IMR-90 (cell line): ENCODE measurements at regions not wholly inside any gene's neighbourhood (a gene's known extent, or its start where the extent isn't known, plus 50 kb on each side); places are given as distances from the start of the nearest gene placed in this dataset.

Experiments
- ATAC-seq: fragments of 200-7000 bp; cut with Tn5 transposase; 2 replicates; pipeline ENCODE4 v1.9.1; 2020; ENCODE audit warnings: low read depth, mild to moderate bottlenecking, moderate library complexity
- BruUV-seq: library from RNA; stranded (reverse); fragments of 400-500 nt; replicated peaks from 2 replicates; lab custom pipeline; 2021; lab: Mats Ljungman, UMichigan
- CTCF ChIA-PET: fragments of 300-600 bp; formaldehyde crosslinking; extraction: SDS; loops from one replicate; lab custom pipeline; 2021; ENCODE audit warnings: antibody characterized with exemption; lab: Yijun Ruan, JAX
- POLR2A ChIA-PET: fragments of 300-600 bp; sonication (Branson Sonifier 250); formaldehyde crosslinking; loops from one replicate; lab custom pipeline; 2022; ENCODE audit warnings: antibody characterized with exemption; ENCODE audit not compliant: unreplicated experiment; lab: Charles Lee
- DNase-seq: peaks from one replicate; pipeline ENCODE4 v3.0.0; 2013
- H2AFZ ChIP-seq: replicated peaks from 2 replicates; pipeline ENCODE3; 2013; ENCODE audit warnings: low read length, mild to moderate bottlenecking; ENCODE audit not compliant: poor library complexity
- H2AK5ac ChIP-seq: 2 replicates; pipeline ENCODE4 v1.6.1; 2013; ENCODE audit warnings: low read depth, low read length, inconsistent platforms
- H2AK9ac ChIP-seq: replicated peaks from 2 replicates; pipeline ENCODE3; 2013; ENCODE audit warnings: mild to moderate bottlenecking, low read depth, low read length, moderate library complexity; ENCODE audit not compliant: poor library complexity
- H2BK120ac ChIP-seq: 2 replicates; pipeline ENCODE4 v1.6.1; 2013; ENCODE audit warnings: low read depth, low read length, inconsistent platforms
- H2BK15ac ChIP-seq: 3 replicates; pipeline ENCODE4 v1.6.1; 2013; ENCODE audit warnings: low read depth, low read length, inconsistent platforms
- H2BK20ac ChIP-seq: 2 replicates; pipeline ENCODE4 v1.6.1; 2013; ENCODE audit warnings: low read depth, mild to moderate bottlenecking, inconsistent platforms, low read length, moderate library complexity
- H2BK5ac ChIP-seq: 2 replicates; pipeline ENCODE4 v1.6.1; 2013; ENCODE audit warnings: mild to moderate bottlenecking, low read depth, low read length, inconsistent platforms; ENCODE audit not compliant: poor library complexity, severe bottlenecking
- H3K14ac ChIP-seq: replicated peaks from 2 replicates; pipeline ENCODE4 v1.6.1; 2013; ENCODE audit warnings: low read depth, low read length, inconsistent platforms
- H3K18ac ChIP-seq: 2 replicates; pipeline ENCODE4 v1.6.1; 2013; ENCODE audit warnings: low read depth, low read length, control low read depth
- H3K23ac ChIP-seq: 2 replicates; pipeline ENCODE4 v1.6.1; 2013; ENCODE audit warnings: low read depth, low read length, inconsistent platforms
- H3K27ac ChIP-seq: 2 replicates; pipeline ENCODE4 v1.5.1; 2013; ENCODE audit warnings: mild to moderate bottlenecking, control low read depth, low read length; ENCODE audit not compliant: insufficient read depth
- H3K27me3 ChIP-seq: 2 replicates; pipeline ENCODE4 v1.6.1; 2013; ENCODE audit warnings: low read length; ENCODE audit not compliant: control insufficient read depth, insufficient read depth
- H3K36me3 ChIP-seq: 2 replicates; pipeline ENCODE4 v1.6.1; 2013; ENCODE audit warnings: low read length, mixed read lengths; ENCODE audit not compliant: control insufficient read depth, insufficient read depth
- H3K4ac ChIP-seq: 2 replicates; pipeline ENCODE4 v1.6.1; 2013; ENCODE audit warnings: low read depth, low read length, inconsistent platforms
- H3K4me1 ChIP-seq: 2 replicates; pipeline ENCODE4 v1.6.1; 2013; ENCODE audit warnings: low read length, mixed read lengths; ENCODE audit not compliant: control insufficient read depth, insufficient read depth
- H3K4me2 ChIP-seq: 2 replicates; pipeline ENCODE4 v1.6.1; 2013; ENCODE audit warnings: low read depth, mild to moderate bottlenecking, control low read depth, low read length, moderate library complexity
- H3K4me3 ChIP-seq: 2 replicates; pipeline ENCODE4 v1.5.1; 2013; ENCODE audit warnings: low read depth, mild to moderate bottlenecking, control low read depth, low read length, moderate library complexity; ENCODE audit not compliant: insufficient read depth
- H3K56ac ChIP-seq: 2 replicates; pipeline ENCODE4 v1.6.1; 2013; ENCODE audit warnings: low read length, inconsistent platforms; ENCODE audit not compliant: insufficient read depth; ENCODE audit errors: extremely low read depth
- H3K79me1 ChIP-seq, 2 experiments: 2 replicates each; pipeline ENCODE4 v1.6.1; 2013; ENCODE audit warnings: low read length in 2 of 2, inconsistent platforms in 1 of 2, low read depth in 1 of 2
- H3K9ac ChIP-seq: 2 replicates; pipeline ENCODE4 v1.6.1; 2013; ENCODE audit warnings: low read depth, low read length, control low read depth
- H3K9me1 ChIP-seq: 2 replicates; pipeline ENCODE4 v1.6.1; 2013; ENCODE audit warnings: low read length, inconsistent platforms; ENCODE audit not compliant: insufficient read depth
- H3K9me3 ChIP-seq: 2 replicates; pipeline ENCODE4 v1.6.1; 2013; ENCODE audit warnings: low read length; ENCODE audit not compliant: control insufficient read depth, insufficient read depth
- H4K20me1 ChIP-seq: 2 replicates; pipeline ENCODE4 v1.6.1; 2013; ENCODE audit warnings: low read length, inconsistent platforms; ENCODE audit not compliant: insufficient read depth
- H4K5ac ChIP-seq: 2 replicates; pipeline ENCODE4 v1.6.1; 2013; ENCODE audit warnings: mild to moderate bottlenecking, low read depth, low read length, control low read depth
- H4K8ac ChIP-seq, 2 experiments: 2 replicates each; pipeline ENCODE4 v1.6.1; 2013; ENCODE audit warnings: low read depth in 2 of 2, low read length in 2 of 2, control low read depth in 1 of 2, inconsistent platforms in 1 of 2
- H4K91ac ChIP-seq: 2 replicates; pipeline ENCODE4 v1.6.1; 2013; ENCODE audit warnings: low read depth, low read length, inconsistent platforms; ENCODE audit not compliant: insufficient read depth
- RAD21 ChIP-seq: IDR thresholded peaks from 2 replicates; pipeline ENCODE4 v1.6.1; 2012; ENCODE audit warnings: low read length, improper control_type of control experiment
- WGBS, 2 experiments: methylation state at CpG; one replicate each; pipeline versions ENCODE4 v1.1.5 to v1.1.7; 2013; ENCODE audit warnings: missing lambda C conversion rate in 2 of 2; ENCODE audit not compliant: insufficient read length in 1 of 2; ENCODE audit errors: extremely low coverage in 2 of 2; 5-methylcytosine and 5-hydroxymethylcytosine counted together
- dilution Hi-C: fragments of 300-500 bp; cut with HindIII; formaldehyde crosslinking; loops from one replicate; pipeline ENCODE4 v1.14.3; 2018; ENCODE audit warnings: low sequenced_read_pairs; ENCODE audit not compliant: unreplicated experiment
- in situ Hi-C: fragments of 300-500 bp; cut with MboI; formaldehyde crosslinking; loops from 3 replicates; pipeline ENCODE4 v1.14.3; 2019; ENCODE audit warnings: low sequenced_read_pairs, inconsistent platforms, mixed read lengths
- intact Hi-C: fragments of 100-400 bp; cut with micrococcal nuclease; formaldehyde crosslinking; loops from 2 replicates; pipeline ENCODE4 v1.10.0; 2022

- dilution Hi-C loops, result no loop called here
Observed at GRCh38 chr6:4404415-4404814, 269.0 kb upstream of the ECI2 start.

More at GRCh38 chr6:4404415-4404814, 269.0 kb upstream of the ECI2 start:
- Histone ChIP-seq H4K91ac (no peak overlapping the region), H3K23ac (no peak overlapping the region), H3K27me3 (no peaks in the 10 kb centered on the region), H4K20me1 (no peaks in the 10 kb centered on the region), H2AFZ (no peak overlapping the region), H3K14ac (no peak overlapping the region), H3K4me3 (no peak overlapping the region), H3K56ac (no peak overlapping the region), H3K18ac (no peak overlapping the region), H3K4me2 (no peak overlapping the region), H3K4ac (no peak overlapping the region), H2AK5ac (no peak overlapping the region), H3K27ac (no peak overlapping the region), H4K8ac (no peak overlapping the region), H2BK5ac (no peak overlapping the region), H2BK20ac (no peak overlapping the region), H3K9ac (no peak overlapping the region), H2AK9ac (no peak overlapping the region), H3K79me1 (no peaks in the 10 kb centered on the region), H3K36me3 (no peaks in the 10 kb centered on the region), H4K5ac (no peak overlapping the region), H2BK120ac (no peak overlapping the region), H3K9me1 (peaks cover 6% of the 10 kb centered on the region), H2BK15ac (no peak overlapping the region), H3K4me1 (peaks cover 12% of the 10 kb centered on the region), H3K9me3 (no peaks in the 10 kb centered on the region)
- no peak for DNase-seq
- no TSS peak for BruUV-seq
- ATAC-seq, result no peak
- intact Hi-C loops, result no loop called here
- no CpG with 5 or more reads among the region's 2 CpGs for WGBS, 2 experiments
- POLR2A ChIA-PET, result no interaction called here
- TF ChIP-seq RAD21, result no peak
- CTCF ChIA-PET, result interaction anchor here (0.7 to 1.3 kb wide), 2 partner anchors 9 to 15 kb away, joined by 3 to 6 read pairs; no protein-coding TSS in a partner anchor
- in situ Hi-C loops, result no loop called here
